Subcutaneous abdominal adipose tissue (tissue), 5 donors: ENCODE measurements at regions not wholly inside any gene's neighbourhood (a gene's known extent, or its start where the extent isn't known, plus 50 kb on each side); places are given as distances from the start of the nearest gene placed in this dataset.

Experiments
- H3K27ac ChIP-seq: one replicate; pipeline ENCODE4 v1.7.0; 2013; ENCODE audit warnings: low read depth, mild to moderate bottlenecking, inconsistent platforms, low read length, moderate library complexity
- H3K27me3 ChIP-seq, 5 donors: one replicate each; pipeline ENCODE4 v1.7.0; 2013; ENCODE audit warnings: low read length in 5 of 5, inconsistent platforms in 1 of 5; ENCODE audit not compliant: control insufficient read depth in 5 of 5, insufficient read depth in 4 of 5
- H3K36me3 ChIP-seq, 5 donors: one replicate each; pipeline ENCODE4 v1.7.0; 2013; ENCODE audit warnings: low read length in 5 of 5; ENCODE audit not compliant: control insufficient read depth in 5 of 5, insufficient read depth in 5 of 5
- H3K4me1 ChIP-seq, 5 donors: one replicate each; pipeline ENCODE4 v1.7.0; 2013; ENCODE audit warnings: low read length in 5 of 5, mild to moderate bottlenecking in 3 of 5, moderate library complexity in 1 of 5; ENCODE audit not compliant: control insufficient read depth in 5 of 5, insufficient read depth in 5 of 5
- H3K4me3 ChIP-seq, 5 donors: one replicate each; pipeline ENCODE4 v1.7.0; 2013; ENCODE audit warnings: low read length in 5 of 5, low read depth in 1 of 5
- H3K9ac ChIP-seq, 5 donors: one replicate each; pipeline ENCODE4 v1.7.0; 2013; ENCODE audit warnings: low read length in 5 of 5, mild to moderate bottlenecking in 4 of 5, moderate library complexity in 3 of 5
- H3K9me3 ChIP-seq, 5 donors: one replicate each; pipeline ENCODE4 v1.7.0; 2013; ENCODE audit warnings: low read length in 5 of 5; ENCODE audit not compliant: control insufficient read depth in 5 of 5
- donor health status: healthy.
- donor health status: healthy.
- donor health status: healthy.
- donor health status: healthy.
- donor health status: healthy.

DNA sequence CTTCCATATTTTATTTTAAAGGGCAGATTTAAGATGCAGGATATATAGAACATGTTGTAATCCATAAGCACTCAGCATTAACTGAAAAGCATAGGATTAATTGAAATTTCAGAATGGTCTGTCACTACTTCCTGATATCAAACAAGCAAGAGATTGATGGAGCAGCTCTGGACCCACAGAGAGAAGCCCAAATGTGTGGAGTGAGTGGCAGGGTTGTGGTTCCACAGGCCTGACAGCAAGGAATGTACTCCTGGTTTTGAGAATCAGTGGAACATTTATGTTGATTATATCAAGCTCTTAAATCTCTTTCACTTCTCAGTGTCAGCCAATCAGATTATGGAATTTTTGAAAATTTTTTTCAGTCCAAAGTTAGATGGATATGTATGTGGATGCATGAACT lies 267.6 kb upstream of the PRICKLE1 start:
- H3K9ac ChIP-seq, result no peak overlapping the region
- H3K9me3 ChIP-seq, result no peaks in the 10 kb centered on the region

GRCh38 chr12:42855362-42855950 lies 265.9 kb upstream of the PRICKLE1 start:
- H3K36me3 ChIP-seq, result no peaks in the 10 kb centered on the region
- H3K9ac ChIP-seq, result no peak overlapping the region
- H3K9me3 ChIP-seq, result no peaks in the 10 kb centered on the region
- no peaks in the 10 kb centered on the region for H3K4me1 ChIP-seq
- no peaks in the 10 kb centered on the region for H3K27me3 ChIP-seq
- H3K27ac ChIP-seq, result no peak overlapping the region
- H3K4me3 ChIP-seq, result no peak overlapping the region

More for the DNA sequence above, 267.6 kb upstream of the PRICKLE1 start:
- no peaks in the 10 kb centered on the region for H3K36me3 ChIP-seq
- H3K27me3 ChIP-seq, result no peaks in the 10 kb centered on the region
- no peak overlapping the region for H3K27ac ChIP-seq
- no peaks in the 10 kb centered on the region for H3K4me1 ChIP-seq
- no peak overlapping the region for H3K4me3 ChIP-seq

DNA sequence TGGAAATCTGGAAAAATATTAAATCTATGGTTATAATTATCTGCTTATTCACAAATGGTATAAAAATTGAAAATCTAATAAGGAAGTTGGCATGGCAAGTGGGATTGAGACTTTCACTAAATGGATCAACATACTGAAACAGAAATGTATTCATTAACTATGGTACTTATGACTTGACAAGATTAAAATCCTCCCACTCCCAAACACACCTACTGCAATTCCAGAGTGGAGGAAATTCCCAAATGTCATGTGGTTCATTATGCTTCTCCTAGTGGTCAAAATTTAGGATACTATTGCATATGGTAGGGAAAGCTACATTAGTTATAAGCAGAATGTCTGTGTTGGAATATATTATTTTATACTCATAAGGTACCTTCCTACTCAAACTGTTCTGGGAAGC lies 265.3 kb upstream of the PRICKLE1 start:
- H3K36me3 ChIP-seq, result no peaks in the 10 kb centered on the region
- no peak overlapping the region for H3K27ac ChIP-seq
- H3K27me3 ChIP-seq, result no peaks in the 10 kb centered on the region
- H3K9me3 ChIP-seq, result no peaks in the 10 kb centered on the region
- no peak overlapping the region for H3K4me3 ChIP-seq
- no peak overlapping the region for H3K9ac ChIP-seq
- H3K4me1 ChIP-seq, result no peaks in the 10 kb centered on the region

- no peaks in the 10 kb centered on the region for H3K36me3 ChIP-seq
- no peaks in the 10 kb centered on the region for H3K27me3 ChIP-seq
- no peaks in the 10 kb centered on the region for H3K4me1 ChIP-seq
- no peak overlapping the region for H3K9ac ChIP-seq
- no peaks in the 10 kb centered on the region for H3K9me3 ChIP-seq
- H3K27ac ChIP-seq, result no peak overlapping the region
- no peak overlapping the region for H3K4me3 ChIP-seq
Observed at GRCh38 chr12:42854208-42854607, 264.7 kb upstream of the PRICKLE1 start.

- Histone ChIP-seq H3K9ac (no peak overlapping the region), H3K27ac (no peak overlapping the region), H3K9me3 (no peaks in the 10 kb centered on the region), H3K4me1 (no peaks in the 10 kb centered on the region), H3K36me3 (no peaks in the 10 kb centered on the region), H3K27me3 (no peaks in the 10 kb centered on the region), H3K4me3 (no peak overlapping the region)
Observed at GRCh38 chr12:42853370-42854140, 264.0 kb upstream of the PRICKLE1 start.

DNA sequence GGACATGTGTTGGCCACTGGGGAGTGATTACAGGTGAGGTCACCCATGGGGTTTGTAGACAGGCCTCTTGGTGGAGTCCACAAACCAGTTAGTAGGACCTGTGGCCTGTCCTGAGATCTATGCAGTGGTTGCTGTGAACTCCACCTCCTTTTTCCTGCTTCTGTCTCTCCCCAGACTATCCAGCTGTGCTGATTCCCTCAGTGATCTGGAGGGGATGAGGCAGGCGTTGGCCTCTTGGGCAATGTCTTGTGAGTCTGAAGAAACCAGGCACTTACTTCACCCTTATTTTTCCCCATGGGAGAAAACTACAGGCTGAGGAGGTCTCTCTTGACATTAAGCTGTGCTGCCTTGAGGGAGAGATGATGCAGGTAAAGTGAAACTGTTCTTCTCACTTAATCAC lies 257.2 kb upstream of the PRICKLE1 start:
- peaks cover 0 to 3% (median 0%) of the 10 kb centered on the region in 5 donors for H3K9me3 ChIP-seq
- H3K4me3 ChIP-seq, result no peak overlapping the region
- H3K4me1 ChIP-seq, result peaks cover 0 to 2% (median 0%) of the 10 kb centered on the region in 5 donors
- no peaks in the 10 kb centered on the region for H3K36me3 ChIP-seq
- no peak overlapping the region for H3K9ac ChIP-seq
- H3K27ac ChIP-seq, result no peak overlapping the region
- H3K27me3 ChIP-seq, result no peaks in the 10 kb centered on the region

GRCh38 chr12:42834062-42834461 lies 244.5 kb upstream of the PRICKLE1 start:
- Histone ChIP-seq H3K27ac (no peak overlapping the region), H3K9me3 (peaks cover 0 to 3% (median 0%) of the 10 kb centered on the region in 5 donors), H3K27me3 (no peaks in the 10 kb centered on the region), H3K4me3 (no peak overlapping the region), H3K36me3 (no peaks in the 10 kb centered on the region), H3K9ac (no peak overlapping the region), H3K4me1 (no peaks in the 10 kb centered on the region)

- no peak overlapping the region for H3K9ac ChIP-seq
- peaks cover 0 to 4% (median 3%) of the 10 kb centered on the region in 5 donors for H3K9me3 ChIP-seq
- H3K4me3 ChIP-seq, result no peak overlapping the region
- no peak overlapping the region for H3K27ac ChIP-seq
- no peaks in the 10 kb centered on the region for H3K4me1 ChIP-seq
- no peaks in the 10 kb centered on the region for H3K27me3 ChIP-seq
- no peaks in the 10 kb centered on the region for H3K36me3 ChIP-seq
Observed at GRCh38 chr12:42828836-42829235, 239.3 kb upstream of the PRICKLE1 start.

DNA sequence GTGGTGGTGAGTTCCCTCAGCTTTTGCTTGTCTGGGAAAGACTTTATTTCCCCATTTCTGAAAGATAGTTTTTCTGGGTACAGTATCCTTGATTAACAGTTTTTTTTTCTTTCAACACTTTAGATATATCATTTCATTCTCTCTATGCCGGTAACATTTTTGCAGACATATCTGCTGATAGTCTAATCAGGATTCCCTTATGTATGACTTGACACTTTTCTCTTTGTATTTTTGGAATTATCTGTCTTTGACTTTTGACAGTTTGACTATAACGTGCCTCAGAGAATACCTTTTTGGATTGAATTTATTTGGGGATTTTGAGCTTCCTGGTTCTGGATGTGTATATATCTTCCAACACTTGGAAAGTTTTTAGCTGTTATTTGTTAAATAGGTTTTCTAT lies 234.8 kb upstream of the PRICKLE1 start:
- H3K27me3 ChIP-seq, result no peaks in the 10 kb centered on the region
- H3K9ac ChIP-seq, result no peak overlapping the region
- no peaks in the 10 kb centered on the region for H3K4me1 ChIP-seq
- H3K4me3 ChIP-seq, result no peak overlapping the region
- no peaks in the 10 kb centered on the region for H3K36me3 ChIP-seq
- H3K27ac ChIP-seq, result no peak overlapping the region
- H3K9me3 ChIP-seq, result peaks cover 0 to 4% (median 3%) of the 10 kb centered on the region in 5 donors

GRCh38 chr12:42823679-42824078 lies 234.1 kb upstream of the PRICKLE1 start:
- no peak overlapping the region for H3K27ac ChIP-seq
- no peak overlapping the region for H3K4me3 ChIP-seq
- no peak overlapping the region for H3K9ac ChIP-seq
- no peaks in the 10 kb centered on the region for H3K4me1 ChIP-seq
- H3K9me3 ChIP-seq, result peaks cover 0 to 4% (median 3%) of the 10 kb centered on the region in 5 donors
- H3K27me3 ChIP-seq, result no peaks in the 10 kb centered on the region
- no peaks in the 10 kb centered on the region for H3K36me3 ChIP-seq
